HCT116 (cell line): ENCODE measurements at regions not wholly inside any gene's neighbourhood (a gene's known extent, or its start where the extent isn't known, plus 50 kb on each side); places are given as distances from the start of the nearest gene placed in this dataset.

Experiments used
- ATAC-seq: fragments of 200-7000 bp; cut with Tn5 transposase; 2 replicates; pipeline ENCODE4 v1.9.1; 2020; ENCODE audit warnings: mild to moderate bottlenecking, moderate library complexity
- BruUV-seq: library from RNA; stranded (reverse); fragments of 400-500 nt; replicated peaks from 2 replicates; lab custom pipeline; 2021; lab: Mats Ljungman, UMichigan
- CTCF ChIA-PET: fragments of 300-600 bp; sonication (Branson Sonifier 250); formaldehyde crosslinking; loops from one replicate; lab custom pipeline; 2021; ENCODE audit warnings: antibody characterized with exemption; lab: Charles Lee
- POLR2A ChIA-PET: fragments of 300-600, 350-600 bp; sonication (Branson Sonifier 250); formaldehyde crosslinking; loops from one replicate; lab custom pipeline; 2021; ENCODE audit warnings: antibody characterized with exemption; lab: Charles Lee
- RAD21 ChIA-PET, 2 experiments: fragments of 300-600 bp; sonication (Branson Sonifier 250); formaldehyde crosslinking; loops; one replicate each; lab custom pipeline; 2023; ENCODE audit warnings: low total read pairs in 2 of 2; ENCODE audit not compliant: uncharacterized antibody in 2 of 2, unreplicated experiment in 2 of 2, low non-redundant PET in 1 of 2; lab: Charles Lee
- DNase-seq: peaks from one replicate; pipeline ENCODE4 v3.0.0-alpha.2; 2010; ENCODE audit warnings: low read depth, low spot score
- H2AFZ ChIP-seq: fragments of 200-600 bp; shearing (Covaris generic), sonication (generic); 2 replicates; pipeline ENCODE4 v1.6.1; 2017; ENCODE audit warnings: low read depth, mixed run types, mixed read lengths, antibody characterized with exemption, low read length; ENCODE audit not compliant: poor library complexity, severe bottlenecking
- H3K27ac ChIP-seq: 2 replicates; pipeline ENCODE4 v1.5.1; 2012; ENCODE audit warnings: low read depth, low read length
- H3K27me3 ChIP-seq: fragments of 200-600 bp; sonication (generic); 2 replicates; pipeline ENCODE4 v1.6.1; 2016; ENCODE audit warnings: mixed run types, low read length, mixed read lengths; ENCODE audit not compliant: insufficient read depth
- H3K36me3 ChIP-seq, 2 experiments: fragments of 200-500 bp in 1 of 2; fragments of 200-600 bp in 1 of 2; sonication (Bioruptor generic) in 1 of 2; sonication (generic) in 1 of 2; 2 replicates each; pipeline versions ENCODE4 v1.5.1 to v1.6.1; 2014 to 2016; ENCODE audit warnings: low read length in 2 of 2, inconsistent platforms in 1 of 2, mixed read lengths in 1 of 2, mixed run types in 1 of 2; ENCODE audit not compliant: insufficient read depth in 2 of 2, control insufficient read depth in 1 of 2
- H3K4me1 ChIP-seq, 2 experiments: fragments of 200-600 bp in 1 of 2; sonication (generic) in 1 of 2; 2 replicates each; pipeline versions ENCODE4 v1.5.1 to v1.6.1; 2012 to 2017; ENCODE audit warnings: low read length in 2 of 2, inconsistent platforms in 1 of 2, mild to moderate bottlenecking in 1 of 2, mixed read lengths in 1 of 2, mixed run types in 1 of 2, moderate library complexity in 1 of 2; ENCODE audit not compliant: insufficient read depth in 2 of 2, control insufficient read depth in 1 of 2
- H3K4me2 ChIP-seq: fragments of 200-600 bp; sonication (generic); 2 replicates; pipeline ENCODE4 v1.6.1; 2017; ENCODE audit warnings: mixed run types, low read length, mixed read lengths
- H3K4me3 ChIP-seq, 2 experiments: fragments of 200-600 bp in 1 of 2; sonication (generic) in 1 of 2; replicated peaks in 1 of 2; 2 replicates each; pipeline ENCODE4 v1.5.1; 2011 to 2016; ENCODE audit warnings: low read length in 2 of 2, control low read depth in 1 of 2, low read depth in 1 of 2, mild to moderate bottlenecking in 1 of 2, mixed read lengths in 1 of 2, mixed run types in 1 of 2
- H3K79me2 ChIP-seq: fragments of 200-600 bp; sonication (generic); 2 replicates; pipeline ENCODE4 v1.6.1; 2017; ENCODE audit warnings: mild to moderate bottlenecking, mixed run types, low read length, moderate library complexity, mixed read lengths; ENCODE audit not compliant: insufficient read depth
- H3K9ac ChIP-seq: fragments of 200-600 bp; sonication (generic); 2 replicates; pipeline ENCODE4 v1.6.1; 2016; ENCODE audit warnings: low read length, mixed read lengths
- H3K9me2 ChIP-seq: fragments of 200-600 bp; sonication (generic), shearing (Covaris generic); 2 replicates; pipeline ENCODE4 v1.6.1; 2017; ENCODE audit warnings: mixed run types, mild to moderate bottlenecking, moderate library complexity; ENCODE audit not compliant: insufficient read depth
- H3K9me3 ChIP-seq, 2 experiments: fragments of 200-500 bp in 1 of 2; fragments of 200-600 bp in 1 of 2; sonication (Bioruptor generic) in 1 of 2; sonication (generic) in 1 of 2; 2 replicates each; pipeline ENCODE4 v1.6.1; 2014 to 2017; ENCODE audit warnings: low read length in 2 of 2, mixed read lengths in 2 of 2, inconsistent platforms in 1 of 2, low read depth in 1 of 2, mild to moderate bottlenecking in 1 of 2, mixed run types in 1 of 2, moderate library complexity in 1 of 2; ENCODE audit not compliant: control insufficient read depth in 1 of 2, insufficient read depth in 1 of 2
- H4K20me1 ChIP-seq: fragments of 200-600 bp; sonication (generic), shearing (Covaris generic); 2 replicates; pipeline ENCODE4 v1.6.1; 2017; ENCODE audit warnings: mixed run types, mild to moderate bottlenecking, moderate library complexity; ENCODE audit not compliant: insufficient read depth
- CTCF ChIP-seq, 3 experiments: fragments of 200-600 bp in 1 of 3; sonication (generic) in 1 of 3; IDR thresholded peaks in 2 of 3; conservative IDR thresholded peaks in 1 of 3; 2 replicates each; pipeline ENCODE4 v1.5.1; 2012 to 2017; ENCODE audit warnings: low read depth in 2 of 3, low read length in 2 of 3, antibody characterized with exemption in 1 of 3, borderline replicate concordance in 1 of 3, control low read depth in 1 of 3, mild to moderate bottlenecking in 1 of 3, mixed read lengths in 1 of 3, mixed run types in 1 of 3, moderate library complexity in 1 of 3; ENCODE audit not compliant: insufficient read depth in 1 of 3
- ELF1 ChIP-seq: IDR thresholded peaks from 2 replicates; pipeline ENCODE4 v1.6.1; 2012; ENCODE audit warnings: low read depth, borderline replicate concordance
- POLR2A ChIP-seq: IDR thresholded peaks from 2 replicates; pipeline ENCODE4 v1.7.0; 2011; ENCODE audit warnings: borderline replicate concordance; ENCODE audit not compliant: insufficient read depth, insufficient read length; ENCODE audit errors: extremely low read depth
- POLR2AphosphoS5 ChIP-seq: IDR thresholded peaks from 2 replicates; pipeline ENCODE4 v1.6.1; 2011; ENCODE audit warnings: mild to moderate bottlenecking, low read depth, low read length, moderate library complexity
- RAD21 ChIP-seq: IDR thresholded peaks from 2 replicates; pipeline ENCODE4 v1.6.1; 2012; ENCODE audit warnings: low read depth, mild to moderate bottlenecking
- TCF7L2 ChIP-seq: IDR thresholded peaks from 2 replicates; pipeline ENCODE4 v1.7.0; 2011; ENCODE audit warnings: borderline replicate concordance, inconsistent platforms; ENCODE audit not compliant: insufficient read depth, insufficient read length; ENCODE audit errors: extremely low read depth
- intact Hi-C: fragments of 100-400 bp; cut with micrococcal nuclease; formaldehyde crosslinking; loops from 2 replicates; pipeline ENCODE4 v1.10.0; 2022

- Histone ChIP-seq H2AFZ (no peak overlapping the region), H3K9ac (no peak overlapping the region), H3K4me1 (no peaks in the 10 kb centered on the region), H4K20me1 (no peaks in the 10 kb centered on the region), H3K9me3 (peaks cover 0 to 13% of the 10 kb centered on the region in 2 experiments; a peak in 2 of 4 replicates), H3K4me2 (no peak overlapping the region), H3K9me2 (no peaks in the 10 kb centered on the region), H3K27ac (no peak overlapping the region), H3K4me3 (no peak overlapping the region), H3K36me3 (no peaks in the 10 kb centered on the region), H3K79me2 (no peaks in the 10 kb centered on the region), H3K27me3 (no peaks in the 10 kb centered on the region)
- ATAC-seq (no peak), DNase-seq (no peak)
- no TSS peak for BruUV-seq
- ChIA-PET RAD21 (no interaction called here), POLR2A (no interaction called here), CTCF (no interaction called here)
- TF ChIP-seq POLR2AphosphoS5 (no peak), CTCF (IDR thresholded peaks at IDR 0.05 in 2 of 3, conservative IDR thresholded peaks at IDR 0.05 in 1 of 3; ENCODE audit: borderline replicate concordance in 1 of 3, insufficient read depth in 1 of 3, low read depth in 2 of 3, low read length in 2 of 3) (no peak), POLR2A (no peak)
- intact Hi-C loops, result no loop called here
These were observed 862.1 kb upstream of the CELF4 start for GRCh38 chr18:38427736-38428135.

GRCh38 chr18:38427234-38427633, 861.6 kb upstream of the CELF4 start:
- TF ChIP-seq ELF1, result no peak
- TF ChIP-seq TCF7L2, result no peak
- no peak for TF ChIP-seq RAD21
- POLR2A ChIA-PET, result no interaction called here
- Histone ChIP-seq H3K79me2 (no peaks in the 10 kb centered on the region), H3K36me3 (no peaks in the 10 kb centered on the region), H3K9me3 (peaks cover under 1 to 8% of the 10 kb centered on the region in 2 experiments; a peak in 2 of 4 replicates), H3K27me3 (no peaks in the 10 kb centered on the region), H3K4me2 (no peak overlapping the region), H3K4me1 (no peaks in the 10 kb centered on the region), H4K20me1 (no peaks in the 10 kb centered on the region), H2AFZ (no peak overlapping the region), H3K4me3 (no peak overlapping the region), H3K9me2 (no peaks in the 10 kb centered on the region), H3K9ac (no peak overlapping the region), H3K27ac (no peak overlapping the region)
- CTCF ChIA-PET, result no interaction called here
- intact Hi-C loops, result no loop called here
- ATAC-seq (no peak), DNase-seq (no peak)
- RAD21 ChIA-PET, result no interaction called here
- no TSS peak for BruUV-seq
